Right ventricle myocardium superior (tissue), 1 donor: ENCODE measurements at regions not wholly inside any gene's neighbourhood (a gene's known extent, or its start where the extent isn't known, plus 50 kb on each side); places are given as distances from the start of the nearest gene placed in this dataset.

Experiments
- ATAC-seq: fragments of 200-7000 bp; cut with Tn5 transposase; one replicate; pipeline ENCODE4 v1.9.1; 2020; ENCODE audit warnings: mild to moderate bottlenecking; ENCODE audit not compliant: poor library complexity
- DNase-seq: peaks from one replicate; pipeline ENCODE4 v3.0.0-alpha.2; 2020
- intact Hi-C: fragments of 100-400 bp; cut with DNase I; formaldehyde crosslinking; loops from one replicate; pipeline ENCODE4 v1.11.2; 2022
- donor health status: DM: no; HTN: yes; CAD: no; lungs with severe emphysema.

DNA sequence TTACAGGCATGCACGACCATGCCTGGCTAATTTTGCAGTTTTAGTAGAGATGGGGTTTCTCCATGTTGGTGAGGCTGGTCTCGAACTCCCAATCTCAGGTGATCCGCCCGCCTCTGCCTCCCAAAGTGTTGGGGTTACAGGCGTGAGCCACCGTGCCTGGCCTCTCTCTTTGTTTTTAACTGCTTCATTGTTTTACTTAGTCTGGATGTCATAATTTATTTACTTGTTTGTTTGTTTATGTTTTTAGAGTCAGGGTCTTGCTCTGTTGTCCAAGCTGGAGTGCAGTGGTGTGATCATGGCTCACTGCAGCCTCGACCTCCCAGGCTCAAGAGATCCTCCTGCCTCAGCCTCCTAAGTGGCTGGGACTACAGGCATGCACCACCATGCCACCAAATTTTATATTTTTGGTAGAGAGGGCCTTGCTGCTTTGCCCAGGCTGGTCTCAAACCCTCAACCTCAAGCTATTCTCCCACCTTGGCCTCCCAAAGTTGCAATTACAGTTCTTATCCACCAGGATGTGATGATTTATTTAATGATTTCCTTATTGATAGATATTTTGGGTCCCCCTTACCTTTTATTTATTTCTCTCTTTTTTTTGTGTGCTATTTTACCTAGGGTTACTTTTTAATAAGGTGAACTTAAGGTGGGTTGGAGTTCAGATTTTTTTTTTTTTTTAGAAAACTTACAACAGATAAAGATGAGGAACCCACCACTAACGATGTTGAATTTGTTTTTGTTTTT is 52.6 kb upstream of the ADA2 start:
- intact Hi-C loops, result no loop called here
- no peak for ATAC-seq
- DNase-seq, result no peak

DNA sequence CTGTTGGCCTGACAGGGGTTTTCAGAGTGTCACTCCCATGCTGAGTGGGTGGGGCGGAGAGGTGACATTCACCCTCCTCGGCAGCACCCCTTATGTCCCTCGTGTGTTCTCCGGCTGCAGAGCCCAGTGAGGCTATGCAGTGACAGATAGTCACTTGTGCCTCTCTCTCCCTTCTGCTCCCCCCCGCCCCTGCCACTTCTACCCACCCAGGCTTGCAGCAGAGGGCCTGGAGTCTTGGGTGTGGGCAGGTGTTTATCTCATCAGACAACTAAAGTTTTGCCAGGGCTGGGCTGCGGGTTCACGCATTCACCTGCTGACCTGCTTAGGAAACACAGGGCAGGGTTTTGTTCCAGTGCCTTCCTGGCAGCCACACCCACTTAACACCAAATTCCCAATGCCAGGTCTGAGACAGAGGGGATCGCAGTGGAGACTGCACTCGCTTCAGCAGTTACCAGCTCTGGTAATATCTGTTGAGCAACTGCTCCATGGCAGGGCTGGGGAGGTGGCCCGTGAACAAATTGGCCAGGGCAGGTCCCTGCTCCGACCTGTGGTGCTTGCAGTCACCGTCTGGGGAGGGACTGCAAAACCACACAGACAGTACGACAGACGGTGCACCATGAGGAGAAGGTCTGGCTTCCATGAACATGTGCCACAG is 50.5 kb upstream of the ADA2 start:
- ATAC-seq (no peak), DNase-seq (no peak)
- intact Hi-C loops, result no loop called here

DNA sequence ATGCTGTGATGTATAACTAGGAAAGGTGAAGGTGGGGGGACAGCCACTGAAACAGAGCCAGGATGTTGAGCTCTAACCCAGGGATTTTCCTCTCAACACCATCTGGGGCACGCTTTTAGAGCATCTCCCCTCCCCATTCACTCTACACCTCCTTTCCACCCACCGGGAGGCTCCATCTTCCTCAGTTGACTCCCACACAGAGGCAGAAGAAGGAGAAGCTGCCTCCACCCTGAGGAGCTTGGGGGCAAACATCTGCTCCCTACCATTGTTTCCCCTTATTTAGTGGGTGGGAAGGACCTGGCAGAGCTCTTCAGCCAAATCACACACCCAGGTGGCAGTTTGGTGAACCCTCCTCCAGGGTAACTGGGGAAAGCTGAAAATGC is 50.0 kb upstream of the ADA2 start:
- ATAC-seq (no peak), DNase-seq (no peak)
- intact Hi-C loops, result no loop called here
